HG02870 (cell line): ENCODE measurements at regions not wholly inside any gene's neighbourhood (a gene's known extent, or its start where the extent isn't known, plus 50 kb on each side); places are given as distances from the start of the nearest gene placed in this dataset.

ENCODE experiments used
- ATAC-seq: cut with Tn5 transposase; IDR thresholded peaks from one replicate; pipeline ENCODE4 v1.9.1; 2021; ENCODE audit warnings: mild to moderate bottlenecking, moderate library complexity; ENCODE audit not compliant: unreplicated experiment

- no peak for ATAC-seq
These were observed 467.4 kb downstream of the CETN3 start for GRCh38 chr5:89942171-89942570.

GRCh38 chr5:89936576-89936975 lies 473.0 kb downstream of the CETN3 start:
- ATAC-seq, result no peak

DNA sequence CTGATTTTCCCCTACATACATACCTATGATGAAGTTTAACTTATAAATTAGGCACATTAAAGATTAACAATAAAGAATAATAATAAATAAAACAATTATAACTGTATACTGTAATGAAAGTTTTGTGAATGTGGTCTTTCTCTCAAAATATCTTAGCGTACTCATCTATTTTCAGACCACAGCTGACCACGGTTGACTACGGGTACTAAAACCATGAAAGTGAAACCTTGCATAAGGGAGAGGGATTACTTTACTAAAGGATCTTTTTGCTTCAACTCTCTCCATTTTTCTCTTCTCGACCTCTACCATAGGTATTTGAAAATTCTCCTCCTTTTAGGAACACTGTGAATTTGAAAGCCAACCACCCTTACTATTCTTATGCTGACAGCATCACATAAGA lies 475.5 kb downstream of the CETN3 start:
- ATAC-seq, result no peak

GRCh38 chr5:89932771-89933181 lies 476.8 kb downstream of the CETN3 start:
- ATAC-seq, result no peak

- peak; percentile 86 for ATAC-seq
These were observed 478.8 kb downstream of the CETN3 start for GRCh38 chr5:89930591-89931392.

- no peak for ATAC-seq
These were observed 479.7 kb downstream of the CETN3 start for GRCh38 chr5:89929834-89930233.

GRCh38 chr5:89929173-89929572 lies 480.4 kb downstream of the CETN3 start:
- ATAC-seq, result no peak

DNA sequence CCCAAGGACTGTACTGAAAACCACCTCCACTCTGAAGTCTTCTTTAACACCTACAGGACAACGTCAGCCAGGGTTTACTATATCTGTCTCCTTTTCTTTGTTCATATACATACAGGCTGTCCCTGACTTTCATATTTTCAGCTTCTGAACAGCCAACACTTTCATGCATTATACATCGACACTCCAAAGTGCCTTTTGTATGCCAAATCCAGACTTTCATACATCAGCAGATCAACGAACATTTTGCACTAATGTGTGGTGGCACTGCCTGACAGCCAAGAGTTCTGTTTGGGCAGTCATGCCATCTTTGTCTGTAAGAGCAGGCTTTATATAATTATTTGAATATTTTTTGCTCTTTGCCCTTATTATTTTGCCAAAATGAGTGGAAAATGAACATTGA lies 487.4 kb downstream of the CETN3 start:
- ATAC-seq, result no peak

- no peak for ATAC-seq
These were observed 492.4 kb downstream of the CETN3 start for GRCh38 chr5:89917112-89917511.

- ATAC-seq, result no peak
These were observed 493.4 kb downstream of the CETN3 start for GRCh38 chr5:89916131-89916530.

DNA sequence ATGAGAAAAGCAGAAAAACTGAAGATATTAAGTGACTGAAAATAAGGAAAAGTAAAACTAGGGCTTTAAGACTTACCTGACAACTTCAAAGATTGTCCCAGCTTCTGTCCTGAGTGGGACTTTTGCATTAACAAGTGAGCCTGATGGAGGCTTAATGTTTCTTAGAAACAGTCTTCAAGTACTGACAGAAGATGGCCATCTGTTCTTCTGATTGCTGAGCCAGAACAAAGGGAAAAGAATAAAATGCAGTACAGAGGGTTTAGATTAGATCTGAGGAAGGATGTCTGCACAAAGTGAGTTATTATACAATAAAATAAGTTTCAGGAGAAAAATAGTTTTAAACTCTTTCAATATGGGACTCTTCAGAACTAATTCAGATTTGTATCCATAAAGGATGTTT lies 500.7 kb downstream of the CETN3 start:
- ATAC-seq, result no peak

GRCh38 chr5:89904442-89904841 lies 505.1 kb downstream of the CETN3 start:
- no peak for ATAC-seq

DNA sequence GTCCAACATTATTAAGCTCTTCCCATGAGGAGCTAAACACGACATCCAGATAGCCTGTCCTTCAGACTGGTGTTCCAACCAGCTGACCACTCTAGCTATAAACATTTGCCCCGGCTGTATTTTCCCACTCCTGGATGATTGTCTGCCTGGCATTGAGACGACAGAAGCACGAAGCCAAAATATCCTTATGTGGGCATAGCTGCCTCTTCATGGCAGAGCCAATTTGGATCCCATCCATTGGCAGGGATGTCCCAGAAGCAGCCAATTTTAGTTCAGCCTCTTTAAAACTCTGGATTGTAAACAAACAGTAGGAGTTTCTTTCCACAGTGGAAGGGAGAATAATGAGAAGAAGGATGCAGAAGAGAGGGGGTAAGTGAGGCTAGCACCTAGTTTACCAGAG lies 507.6 kb downstream of the CETN3 start:
- ATAC-seq, result no peak

- ATAC-seq, result no peak
These were observed 508.2 kb downstream of the CETN3 start for GRCh38 chr5:89901346-89901745.

- no peak for ATAC-seq
These were observed 509.2 kb downstream of the CETN3 start for GRCh38 chr5:89900346-89900745.

- no peak for ATAC-seq
These were observed 510.0 kb downstream of the CETN3 start for GRCh38 chr5:89899559-89899958.

DNA sequence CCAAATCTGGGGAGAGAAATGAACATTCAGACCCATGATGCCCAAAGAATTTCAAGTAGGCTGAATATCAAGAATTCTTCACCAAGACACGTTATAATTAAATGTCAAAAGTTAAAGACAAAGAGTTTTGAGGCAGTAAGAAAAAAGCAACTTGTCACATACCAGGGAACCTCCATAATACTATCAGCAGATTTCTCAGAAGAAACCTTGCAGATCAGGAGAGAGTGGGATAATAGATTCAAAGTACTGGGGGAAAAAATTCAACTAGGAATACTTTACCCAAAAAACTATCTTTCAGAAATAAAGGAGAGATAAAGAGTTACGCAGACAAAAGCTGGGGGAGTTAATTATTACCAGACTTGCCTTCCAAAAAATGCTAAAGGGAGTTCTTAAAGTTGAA lies 516.0 kb downstream of the CETN3 start:
- no peak for ATAC-seq

- ATAC-seq, result no peak
These were observed 523.9 kb downstream of the CETN3 start for GRCh38 chr5:89885670-89886069.

DNA sequence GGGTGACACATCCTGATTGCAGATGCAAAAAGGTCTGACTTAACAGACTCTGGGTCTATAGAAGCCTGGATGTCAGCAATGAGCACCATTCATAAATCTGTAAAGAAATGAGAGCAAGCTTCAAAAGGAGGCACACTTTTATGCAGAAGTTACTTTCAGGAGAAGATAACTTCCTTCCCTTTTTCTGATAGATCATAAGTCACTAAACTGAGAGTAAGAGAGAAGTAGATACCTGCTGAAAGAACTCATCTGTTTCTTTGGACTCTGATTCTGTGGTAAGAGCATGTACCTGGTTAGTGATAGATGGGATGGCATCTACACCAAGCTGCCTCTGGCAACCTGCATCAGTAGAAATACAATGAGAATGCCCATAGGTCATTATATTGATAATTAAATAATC lies 525.6 kb downstream of the CETN3 start:
- ATAC-seq, result no peak

GRCh38 chr5:89878140-89879132 lies 531.1 kb downstream of the CETN3 start:
- ATAC-seq, result no peak

GRCh38 chr5:89871906-89872305 lies 537.6 kb downstream of the CETN3 start:
- no peak for ATAC-seq

- no peak for ATAC-seq
These were observed 540.2 kb downstream of the CETN3 start for GRCh38 chr5:89869346-89869745.
